NT2/D1 (cell line): ENCODE measurements at regions not wholly inside any gene's neighbourhood (a gene's known extent, or its start where the extent isn't known, plus 50 kb on each side); places are given as distances from the start of the nearest gene placed in this dataset.

ENCODE experiments used
- SUZ12 ChIP-seq: IDR thresholded peaks from 2 replicates; pipeline ENCODE4 v1.6.1; 2011; ENCODE audit not compliant: insufficient read length, insufficient read depth; ENCODE audit errors: extremely low read depth
- YY1 ChIP-seq: IDR thresholded peaks from 2 replicates; pipeline ENCODE4 v1.6.1; 2011; ENCODE audit not compliant: insufficient read length, insufficient read depth
- ZNF274 ChIP-seq: IDR thresholded peaks from 2 replicates; pipeline ENCODE4 v1.6.1; 2011; ENCODE audit warnings: mild to moderate bottlenecking, low read depth, low read length

DNA sequence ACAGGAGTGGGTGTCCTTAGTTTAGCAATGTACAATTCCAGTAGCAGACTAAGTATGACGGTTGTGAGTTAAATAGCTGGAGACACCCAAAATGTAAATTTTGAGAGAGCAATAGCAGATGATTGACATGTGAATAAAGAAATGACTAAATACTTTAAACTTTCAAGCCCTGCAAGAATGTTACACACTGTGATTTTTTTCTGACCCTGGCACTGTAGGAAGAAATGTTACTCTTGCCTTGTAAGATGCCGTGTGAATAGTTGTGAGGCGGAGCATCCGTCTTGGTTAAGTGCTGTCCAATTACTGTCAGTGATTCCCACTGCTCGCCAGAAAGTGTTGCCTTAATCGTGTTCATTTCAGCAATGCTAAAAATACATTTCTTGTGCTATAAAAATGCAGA, 1248.1 kb downstream of the RAPGEF2 start:
- TF ChIP-seq ZNF274 (no peak), SUZ12 (no peak), YY1 (no peak)
